Testis (tissue), 2 donors: ENCODE measurements at regions not wholly inside any gene's neighbourhood (a gene's known extent, or its start where the extent isn't known, plus 50 kb on each side); places are given as distances from the start of the nearest gene placed in this dataset.

Experiments
- DNase-seq: peaks from one replicate; pipeline ENCODE4 v3.0.0-alpha.2; 2019
- H3K27ac ChIP-seq, 2 donors: fragments of 200-600 bp; sonication (generic); one replicate each; pipeline ENCODE4 v1.5.1; 2019
- H3K27me3 ChIP-seq: fragments of 200-600 bp; sonication (generic); one replicate; pipeline ENCODE4 v1.5.1; 2019
- H3K36me3 ChIP-seq: fragments of 200-600 bp; sonication (generic); one replicate; pipeline ENCODE4 v1.5.1; 2017; ENCODE audit warnings: low read depth; ENCODE audit errors: missing control alignments
- H3K4me1 ChIP-seq: fragments of 200-600 bp; sonication (generic); one replicate; pipeline ENCODE4 v1.5.1; 2019
- H3K4me3 ChIP-seq, 2 donors: fragments of 200-600 bp; sonication (generic); one replicate each; pipeline ENCODE4 v1.5.1; 2017 to 2019
- H3K9me3 ChIP-seq: fragments of 200-600 bp; sonication (generic); one replicate; pipeline ENCODE4 v1.5.1; 2017
- CTCF ChIP-seq, 3 experiments: fragments of 450-650 bp in 2 of 3; fragments of 200-600 bp in 1 of 3; sonication (generic) in 1 of 3; IDR thresholded peaks; one replicate each; pipeline ENCODE4 v1.5.1; 2016 to 2019; ENCODE audit warnings: antibody characterized with exemption in 3 of 3, mild to moderate bottlenecking in 2 of 3, moderate library complexity in 1 of 3
- POLR2A ChIP-seq: fragments of 450-650 bp; IDR thresholded peaks from one replicate; pipeline ENCODE4 v1.6.1; 2017; ENCODE audit warnings: antibody characterized with exemption, mild to moderate bottlenecking, moderate library complexity
- WGBS, 2 donors: methylation state at CpG; one replicate each; pipeline ENCODE4 v1.1.5; 2018; 5-methylcytosine and 5-hydroxymethylcytosine counted together
- intact Hi-C: fragments of 100-400 bp; cut with DNase I; formaldehyde crosslinking; loops from one replicate; pipeline ENCODE4 v1.15.1; 2023; ENCODE audit warnings: low total_unique reads

DNA sequence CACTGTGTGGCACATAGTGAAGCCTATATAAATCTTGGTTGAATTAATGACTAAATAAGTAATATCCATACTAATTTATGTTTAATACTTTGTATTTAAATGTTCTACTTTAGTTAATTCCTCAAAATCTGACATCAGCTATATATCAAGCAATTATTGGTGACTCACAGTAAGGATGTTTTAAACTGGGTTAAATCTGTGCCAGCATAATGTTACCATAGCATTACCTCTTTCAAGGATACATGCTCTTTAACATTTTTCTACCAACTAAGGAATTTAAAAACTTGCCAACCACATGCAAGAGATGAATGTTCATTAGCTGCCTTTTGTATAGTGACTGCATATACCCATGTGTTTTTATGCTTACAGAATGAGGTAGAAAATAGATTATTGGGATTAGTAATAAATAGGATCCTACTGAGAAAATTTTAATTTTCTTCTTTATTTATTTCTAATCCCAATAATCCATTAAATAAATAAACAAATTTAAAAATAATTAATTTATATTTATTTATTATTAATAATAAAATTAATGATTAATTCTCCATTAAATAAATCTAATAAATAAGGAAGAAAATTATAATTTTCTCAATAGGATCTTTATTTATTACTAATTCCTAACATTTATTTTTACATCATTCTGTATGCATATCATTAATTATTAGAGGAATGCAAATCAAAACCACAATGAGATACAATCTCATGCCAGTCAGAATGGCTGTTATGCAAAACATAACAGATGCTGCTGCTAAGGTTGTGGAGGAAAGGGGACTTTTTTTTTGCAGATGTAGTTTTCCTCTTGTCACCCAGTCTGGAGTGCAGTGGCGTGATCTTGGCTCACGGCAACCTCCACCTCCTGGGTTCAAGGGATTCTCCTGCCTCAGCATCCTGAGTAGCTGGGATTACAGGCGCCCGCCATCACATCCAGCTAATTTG lies 410.7 kb upstream of the DSEL start:
- Histone ChIP-seq H3K4me3 (no peak overlapping the region), H3K27me3 (no peaks in the 10 kb centered on the region), H3K27ac (no peak overlapping the region), H3K9me3 (no peaks in the 10 kb centered on the region), H3K36me3 (no peaks in the 10 kb centered on the region), H3K4me1 (no peaks in the 10 kb centered on the region)
- TF ChIP-seq POLR2A (no peak), CTCF (IDR thresholded peaks at IDR 0.05) (no peak)
- no peak for DNase-seq
- 83 to 84% methylated on average over 4 of the region's 4 CpGs for WGBS, 2 donors
- intact Hi-C loops = no loop called here

DNA sequence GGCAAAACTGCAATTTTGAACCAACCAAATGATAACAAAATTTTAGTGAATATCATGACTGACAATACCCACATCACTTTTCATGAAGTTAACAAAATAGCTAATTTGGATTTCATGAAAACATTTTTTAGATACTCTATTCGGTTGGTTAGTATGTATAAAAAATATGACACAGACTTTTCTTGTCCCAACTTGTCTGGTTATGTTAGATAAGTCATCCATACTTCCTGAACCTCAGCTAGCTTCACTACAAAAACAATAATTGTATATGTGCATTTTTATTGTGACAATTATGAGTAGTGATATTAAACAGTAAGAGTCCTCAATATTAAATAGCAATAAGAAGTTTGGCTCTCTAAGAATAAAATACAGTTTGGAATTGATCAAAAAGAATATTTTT lies 408.1 kb upstream of the DSEL start:
- no peak for DNase-seq
- H3K27me3 ChIP-seq = no peaks in the 10 kb centered on the region
- intact Hi-C loops = no loop called here
- no peaks in the 10 kb centered on the region for H3K36me3 ChIP-seq
- TF ChIP-seq CTCF (IDR thresholded peaks at IDR 0.05) (no peak), POLR2A (no peak)
- H3K27ac ChIP-seq = no peak overlapping the region
- H3K4me3 ChIP-seq = no peak overlapping the region
- no peaks in the 10 kb centered on the region for H3K9me3 ChIP-seq
- 59 to 68% methylated on average over 1 of the region's 1 CpG for WGBS, 2 donors
- no peaks in the 10 kb centered on the region for H3K4me1 ChIP-seq

DNA sequence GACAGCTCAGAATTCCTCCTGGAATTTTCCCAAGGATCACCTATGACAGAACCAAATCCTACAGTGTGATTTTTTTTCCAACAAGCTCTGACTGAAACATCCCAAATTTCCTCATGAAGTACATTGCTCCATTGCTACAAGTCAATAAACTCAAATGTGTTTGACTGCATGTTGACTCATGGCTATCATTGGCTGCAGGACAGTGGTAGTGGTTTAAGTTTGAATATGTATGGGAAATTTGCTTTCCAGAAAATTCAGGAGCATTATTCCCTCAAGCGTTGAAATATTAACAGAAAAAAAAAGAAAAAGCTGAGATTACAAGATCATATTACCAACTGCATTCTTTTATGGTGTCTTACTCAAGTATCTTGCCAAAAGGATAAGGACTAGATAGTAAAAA lies 402.8 kb upstream of the DSEL start:
- H3K36me3 ChIP-seq = no peaks in the 10 kb centered on the region
- 94 to 97% methylated on average over 1 of the region's 1 CpG for WGBS, 2 donors
- intact Hi-C loops = no loop called here
- no peak for TF ChIP-seq POLR2A
- no peak for TF ChIP-seq CTCF (IDR thresholded peaks at IDR 0.05)
- no peaks in the 10 kb centered on the region for H3K27me3 ChIP-seq
- no peak overlapping the region for H3K4me3 ChIP-seq
- H3K27ac ChIP-seq = no peak overlapping the region
- DNase-seq = no peak
- no peaks in the 10 kb centered on the region for H3K9me3 ChIP-seq
- no peaks in the 10 kb centered on the region for H3K4me1 ChIP-seq

DNA sequence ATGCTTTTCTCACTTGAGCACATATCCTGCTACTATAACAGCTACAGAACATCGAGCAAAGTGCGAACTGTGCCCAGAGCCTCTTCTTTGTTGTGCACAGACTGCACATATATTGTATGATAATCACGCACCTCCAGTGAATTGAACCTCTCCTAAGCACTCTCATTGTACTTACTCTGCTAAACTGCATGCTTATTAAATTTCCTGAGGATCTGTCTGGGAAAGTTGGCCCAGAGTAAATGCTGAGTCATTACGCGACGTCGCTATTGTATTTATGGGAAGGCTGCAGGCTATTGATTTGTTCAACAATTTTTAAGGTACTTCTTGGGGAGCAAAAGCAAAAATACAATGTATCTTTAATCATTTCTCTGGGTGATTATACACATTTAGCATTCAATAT lies 399.6 kb upstream of the DSEL start:
- H3K27ac ChIP-seq = no peak overlapping the region
- no peaks in the 10 kb centered on the region for H3K9me3 ChIP-seq
- no peaks in the 10 kb centered on the region for H3K27me3 ChIP-seq
- WGBS, 2 donors = 87 to 88% methylated on average over 7 of the region's 7 CpGs
- H3K4me3 ChIP-seq = no peak overlapping the region
- TF ChIP-seq CTCF (IDR thresholded peaks at IDR 0.05) (no peak), POLR2A (no peak)
- H3K4me1 ChIP-seq = no peaks in the 10 kb centered on the region
- no peak for DNase-seq
- no peaks in the 10 kb centered on the region for H3K36me3 ChIP-seq
- intact Hi-C loops = no loop called here

GRCh38 chr18:67913040-67913439 lies 396.5 kb upstream of the DSEL start:
- no peak overlapping the region for H3K4me3 ChIP-seq
- H3K27ac ChIP-seq = no peak overlapping the region
- no peaks in the 10 kb centered on the region for H3K36me3 ChIP-seq
- DNase-seq = no peak
- WGBS, 2 donors = 84 to 91% methylated on average over 1 of the region's 1 CpG
- no peaks in the 10 kb centered on the region for H3K4me1 ChIP-seq
- intact Hi-C loops = no loop called here
- no peak for TF ChIP-seq CTCF (IDR thresholded peaks at IDR 0.05)
- TF ChIP-seq POLR2A = no peak
- H3K9me3 ChIP-seq = no peaks in the 10 kb centered on the region
- no peaks in the 10 kb centered on the region for H3K27me3 ChIP-seq
